ENCODE measurements at regions not wholly inside any gene's neighbourhood (a gene's known extent, or its start where the extent isn't known, plus 50 kb on each side); places are given as distances from the start of the nearest gene placed in this dataset.

- no peak for DNase-seq (ENCODE audit: low spot score)
These were observed 511.7 kb downstream of the SLITRK6 start for GRCh38 chr13:85287528-85287927.

- DNase-seq (ENCODE audit: low spot score) = no peak
These were observed 513.1 kb downstream of the SLITRK6 start for GRCh38 chr13:85286081-85286480.

- DNase-seq (ENCODE audit: low spot score) = no peak
These were observed 514.9 kb downstream of the SLITRK6 start for GRCh38 chr13:85284349-85284748.

- DNase-seq (ENCODE audit: low spot score) = no peak
These were observed 515.8 kb downstream of the SLITRK6 start for GRCh38 chr13:85283408-85283807.

GRCh38 chr13:85282876-85283275, 516.3 kb downstream of the SLITRK6 start:
- no peak for DNase-seq (ENCODE audit: low spot score)

GRCh38 chr13:85278851-85279250, 520.4 kb downstream of the SLITRK6 start:
- DNase-seq (ENCODE audit: low spot score) = no peak

- no peak for DNase-seq (ENCODE audit: low spot score)
These were observed 521.5 kb downstream of the SLITRK6 start for GRCh38 chr13:85277748-85278147.

GRCh38 chr13:85266771-85267170, 532.4 kb downstream of the SLITRK6 start:
- no peak for DNase-seq (ENCODE audit: low spot score)

- no peak for DNase-seq (ENCODE audit: low spot score)
These were observed 532.9 kb downstream of the SLITRK6 start for GRCh38 chr13:85266331-85266730.

- DNase-seq (ENCODE audit: low spot score) = no peak
These were observed 533.9 kb downstream of the SLITRK6 start for GRCh38 chr13:85265296-85265695.

GRCh38 chr13:85262499-85262898, 536.7 kb downstream of the SLITRK6 start:
- no peak for DNase-seq (ENCODE audit: low spot score)

- DNase-seq (ENCODE audit: low spot score) = no peak
These were observed 537.4 kb downstream of the SLITRK6 start for GRCh38 chr13:85261757-85262346.

- DNase-seq (ENCODE audit: low spot score) = no peak
These were observed 538.3 kb downstream of the SLITRK6 start for GRCh38 chr13:85260896-85261295.

- no peak for DNase-seq (ENCODE audit: low spot score)
These were observed 543.2 kb downstream of the SLITRK6 start for GRCh38 chr13:85255978-85256377.

- DNase-seq (ENCODE audit: low spot score) = no peak
These were observed 544.6 kb downstream of the SLITRK6 start for GRCh38 chr13:85254641-85255040.

- no peak for DNase-seq (ENCODE audit: low spot score)
These were observed 550.1 kb downstream of the SLITRK6 start for GRCh38 chr13:85249151-85249550.

GRCh38 chr13:85247780-85248179, 551.4 kb downstream of the SLITRK6 start:
- no peak for DNase-seq (ENCODE audit: low spot score)

- no peak for DNase-seq (ENCODE audit: low spot score)
These were observed 555.4 kb downstream of the SLITRK6 start for GRCh38 chr13:85243831-85244230.

- DNase-seq (ENCODE audit: low spot score) = no peak
These were observed 558.2 kb downstream of the SLITRK6 start for GRCh38 chr13:85241060-85241459.

GRCh38 chr13:85236413-85236812, 562.8 kb downstream of the SLITRK6 start:
- DNase-seq (ENCODE audit: low spot score) = no peak

- no peak for DNase-seq (ENCODE audit: low spot score)
These were observed 568.5 kb downstream of the SLITRK6 start for GRCh38 chr13:85230691-85231093.

GRCh38 chr13:85228692-85229091, 570.5 kb downstream of the SLITRK6 start:
- DNase-seq (ENCODE audit: low spot score) = no peak

GRCh38 chr13:85223883-85224656, 575.1 kb downstream of the SLITRK6 start:
- DNase-seq (ENCODE audit: low spot score) = no peak

- DNase-seq (ENCODE audit: low spot score) = no peak
These were observed 582.6 kb downstream of the SLITRK6 start for GRCh38 chr13:85216576-85216975.

Data from AG08395 (cell line).